H9 (cell line): ENCODE measurements at regions not wholly inside any gene's neighbourhood (a gene's known extent, or its start where the extent isn't known, plus 50 kb on each side); places are given as distances from the start of the nearest gene placed in this dataset.

Source experiments
- DNase-seq: peaks from one replicate; pipeline ENCODE4 v3.0.0-alpha.2; 2017
- H2AFZ ChIP-seq: one replicate; pipeline ENCODE4 v1.6.1; 2013; ENCODE audit warnings: mild to moderate bottlenecking, low read length, control low read depth, moderate library complexity
- H2AK5ac ChIP-seq: 2 replicates; pipeline ENCODE4 v1.6.1; 2013; ENCODE audit warnings: low read length, control low read depth, mixed read lengths; ENCODE audit not compliant: insufficient read length
- H2BK120ac ChIP-seq: one replicate; pipeline ENCODE4 v1.6.1; 2013; ENCODE audit warnings: low read depth, mild to moderate bottlenecking, low read length, control low read depth, inconsistent platforms; ENCODE audit not compliant: poor library complexity, severe bottlenecking
- H2BK12ac ChIP-seq: 2 replicates; pipeline ENCODE4 v1.6.1; 2013; ENCODE audit warnings: low read length, control low read depth, mixed read lengths, low read depth; ENCODE audit not compliant: insufficient read length
- H2BK15ac ChIP-seq: 2 replicates; pipeline ENCODE4 v1.6.1; 2013; ENCODE audit warnings: low read depth, low read length, control low read depth
- H2BK20ac ChIP-seq: one replicate; pipeline ENCODE4 v1.6.1; 2013; ENCODE audit warnings: low read depth, mild to moderate bottlenecking, low read length, control low read depth, inconsistent platforms; ENCODE audit not compliant: poor library complexity, severe bottlenecking
- H2BK5ac ChIP-seq: 2 replicates; pipeline ENCODE4 v1.6.1; 2013; ENCODE audit warnings: low read length, control low read depth, mixed read lengths; ENCODE audit not compliant: insufficient read length
- H3K14ac ChIP-seq: 2 replicates; pipeline ENCODE4 v1.6.1; 2013; ENCODE audit warnings: low read length, control low read depth; ENCODE audit not compliant: insufficient read depth
- H3K18ac ChIP-seq: 2 replicates; pipeline ENCODE4 v1.6.1; 2013; ENCODE audit warnings: low read depth, mild to moderate bottlenecking, mixed read lengths, low read length, control low read depth; ENCODE audit not compliant: insufficient read length
- H3K23ac ChIP-seq: 2 replicates; pipeline ENCODE4 v1.6.1; 2013; ENCODE audit warnings: low read length, control low read depth, mixed read lengths, low read depth; ENCODE audit not compliant: insufficient read length
- H3K23me2 ChIP-seq: 2 replicates; pipeline ENCODE4 v1.6.1; 2013; ENCODE audit warnings: low read depth, mild to moderate bottlenecking, mixed read lengths, low read length, control low read depth; ENCODE audit not compliant: insufficient read length, poor library complexity, severe bottlenecking
- H3K27ac ChIP-seq: 2 replicates; pipeline ENCODE4 v1.5.1; 2013; ENCODE audit warnings: low read length, control low read depth, mixed read lengths, low read depth; ENCODE audit not compliant: insufficient read length
- H3K27me3 ChIP-seq: 2 replicates; pipeline ENCODE4 v1.6.1; 2013; ENCODE audit warnings: low read length, control low read depth, inconsistent platforms; ENCODE audit not compliant: insufficient read depth
- H3K4ac ChIP-seq: 2 replicates; pipeline ENCODE4 v1.6.1; 2013; ENCODE audit warnings: low read depth, mild to moderate bottlenecking, control low read depth, inconsistent platforms, low read length, moderate library complexity
- H3K4me1 ChIP-seq: 2 replicates; pipeline ENCODE4 v1.6.1; 2013; ENCODE audit warnings: low read length, control low read depth, inconsistent platforms; ENCODE audit not compliant: insufficient read depth
- H3K4me2 ChIP-seq: 2 replicates; pipeline ENCODE4 v1.6.1; 2013; ENCODE audit warnings: low read length, control low read depth, mixed read lengths; ENCODE audit not compliant: insufficient read length, insufficient read depth
- H3K56ac ChIP-seq: 2 replicates; pipeline ENCODE4 v1.6.1; 2013; ENCODE audit warnings: low read depth, mild to moderate bottlenecking, mixed read lengths, low read length, control low read depth; ENCODE audit not compliant: insufficient read length
- H3K79me1 ChIP-seq: 2 replicates; pipeline ENCODE4 v1.6.1; 2013; ENCODE audit warnings: low read depth, mild to moderate bottlenecking, moderate library complexity, low read length, control low read depth, inconsistent platforms; ENCODE audit not compliant: insufficient read depth, poor library complexity, severe bottlenecking
- H3K79me2 ChIP-seq: 2 replicates; pipeline ENCODE4 v1.6.1; 2013; ENCODE audit warnings: low read length, control low read depth, inconsistent platforms; ENCODE audit not compliant: insufficient read depth
- H3K9ac ChIP-seq: 2 replicates; pipeline ENCODE4 v1.6.1; 2013; ENCODE audit warnings: low read length, control low read depth, mixed read lengths; ENCODE audit not compliant: insufficient read length; ENCODE audit errors: extremely low read depth
- H3K9me3 ChIP-seq: one replicate; pipeline ENCODE4 v1.6.1; 2013; ENCODE audit warnings: low read depth, low read length, inconsistent platforms; ENCODE audit not compliant: control insufficient read depth
- H3T11ph ChIP-seq: one replicate; pipeline ENCODE4 v1.6.1; 2013; ENCODE audit warnings: mild to moderate bottlenecking, low read length, control low read depth, inconsistent platforms
- H4K20me1 ChIP-seq: one replicate; pipeline ENCODE4 v1.6.1; 2013; ENCODE audit not compliant: control insufficient read depth, insufficient read length, insufficient read depth
- H4K5ac ChIP-seq: 2 replicates; pipeline ENCODE4 v1.6.1; 2013; ENCODE audit warnings: low read depth, mild to moderate bottlenecking, mixed read lengths, low read length, control low read depth; ENCODE audit not compliant: insufficient read length
- H4K8ac ChIP-seq: replicated peaks from 2 replicates; pipeline ENCODE4 v1.6.1; 2013; ENCODE audit warnings: low read length, control low read depth, mixed read lengths, low read depth; ENCODE audit not compliant: insufficient read length
- H4K91ac ChIP-seq: 2 replicates; pipeline ENCODE4 v1.6.1; 2013; ENCODE audit warnings: low read depth, mild to moderate bottlenecking, moderate library complexity, mixed read lengths, low read length, control low read depth; ENCODE audit not compliant: insufficient read length
- H3K27ac Mint-ChIP-seq, 3 experiments: 2 replicates in 2 of 3; 3 replicates in 1 of 3; pipeline ENCODE4 v1.8.0; 2020 to 2021; ENCODE audit warnings: mixed read lengths in 3 of 3, mild to moderate bottlenecking in 1 of 3, moderate library complexity in 1 of 3
- H3K27me3 Mint-ChIP-seq: 2 replicates; pipeline ENCODE4 v1.8.0; 2021; ENCODE audit warnings: low read depth, mild to moderate bottlenecking, moderate library complexity, mixed read lengths
- H3K36me3 Mint-ChIP-seq, 3 experiments: 2 replicates in 2 of 3; 3 replicates in 1 of 3; pipeline ENCODE4 v1.8.0; 2020 to 2021; ENCODE audit warnings: low read depth in 3 of 3, mixed read lengths in 3 of 3; ENCODE audit not compliant: insufficient read depth in 1 of 3
- H3K4me1 Mint-ChIP-seq, 2 experiments: 2 replicates each; pipeline ENCODE4 v1.8.0; 2020; ENCODE audit warnings: mixed read lengths in 2 of 2
- H3K4me3 Mint-ChIP-seq, 2 experiments: 2 replicates in 1 of 2; 3 replicates in 1 of 2; pipeline ENCODE4 v1.8.0; 2020 to 2021; ENCODE audit warnings: mild to moderate bottlenecking in 2 of 2, mixed read lengths in 2 of 2, moderate library complexity in 1 of 2
- H3K9me3 Mint-ChIP-seq, 2 experiments: 2 replicates in 1 of 2; 3 replicates in 1 of 2; pipeline ENCODE4 v1.8.0; 2020; ENCODE audit warnings: mild to moderate bottlenecking in 2 of 2, mixed read lengths in 2 of 2, moderate library complexity in 1 of 2
- CTCF ChIP-seq: fragments of 200-600 bp; sonication (generic); conservative IDR thresholded peaks from 3 replicates; pipeline ENCODE4 v1.8.0; 2021; ENCODE audit warnings: antibody characterized with exemption, mild to moderate bottlenecking
- WGBS: extraction: QIAGEN DNeasy Blood & Tissue Kit; methylation state at CpG from one replicate; pipeline ENCODE4 v1.1.7; 2013; ENCODE audit warnings: missing lambda C conversion rate, low lambda C conversion rate, mixed read lengths; ENCODE audit not compliant: insufficient read length; ENCODE audit errors: extremely low coverage; 5-methylcytosine and 5-hydroxymethylcytosine counted together

- Histone ChIP-seq H3K79me1 (no peaks in the 10 kb centered on the region), H2BK120ac (no peak overlapping the region), H4K91ac (no peak overlapping the region), H2BK20ac (no peak overlapping the region), H3K4me2 (no peak overlapping the region), H2AK5ac (no peak overlapping the region), H4K20me1 (no peaks in the 10 kb centered on the region), H2BK15ac (no peak overlapping the region), H3K23ac (no peak overlapping the region), H3K14ac (no peak overlapping the region), H2AFZ (no peak overlapping the region), H3K23me2 (no peaks in the 10 kb centered on the region), H3K27ac (no peak overlapping the region), H2BK5ac (no peak overlapping the region), H2BK12ac (no peak overlapping the region), H3K79me2 (no peaks in the 10 kb centered on the region), H3K4ac (no peak overlapping the region), H3K18ac (no peak overlapping the region), H4K8ac (no peak overlapping the region), H4K5ac (no peak overlapping the region), H3T11ph (no peak overlapping the region), H3K27me3 (no peaks in the 10 kb centered on the region), H3K56ac (no peak overlapping the region), H3K9me3 (no peaks in the 10 kb centered on the region), H3K9ac (no peak overlapping the region), H3K4me1 (no peaks in the 10 kb centered on the region; the same call in 1 of the 2 replicates)
- H3K27me3 Mint-ChIP-seq, result peaks cover under 1% of the 10 kb centered on the region
- WGBS, result no CpG with 5 or more reads among the region's 11 CpGs
- H3K27ac Mint-ChIP-seq, result peak overlapping the region; percentile 57 to 91 (median 78); a peak in 5 of 7 replicates
- TF ChIP-seq CTCF, result peak; percentile 44; the same call in 2 of the 3 replicates
- no peak overlapping the region for H3K4me3 Mint-ChIP-seq
- peaks cover 3 to 8% of the 10 kb centered on the region in 2 experiments; a peak in 4 of 5 replicates for H3K9me3 Mint-ChIP-seq
- peaks cover 34 to 52% of the 10 kb centered on the region in 2 experiments for H3K4me1 Mint-ChIP-seq
- peak; percentile 51 for DNase-seq
- peaks cover 2 to 9% (median 4%) of the 10 kb centered on the region in 3 experiments; a peak in 4 of 7 replicates for H3K36me3 Mint-ChIP-seq
Measured at GRCh38 chr1:22225858-22226589, 83.1 kb upstream of the WNT4 start.
